ENCODE measurements at regions not wholly inside any gene's neighbourhood (a gene's known extent, or its start where the extent isn't known, plus 50 kb on each side); places are given as distances from the start of the nearest gene placed in this dataset.

DNA sequence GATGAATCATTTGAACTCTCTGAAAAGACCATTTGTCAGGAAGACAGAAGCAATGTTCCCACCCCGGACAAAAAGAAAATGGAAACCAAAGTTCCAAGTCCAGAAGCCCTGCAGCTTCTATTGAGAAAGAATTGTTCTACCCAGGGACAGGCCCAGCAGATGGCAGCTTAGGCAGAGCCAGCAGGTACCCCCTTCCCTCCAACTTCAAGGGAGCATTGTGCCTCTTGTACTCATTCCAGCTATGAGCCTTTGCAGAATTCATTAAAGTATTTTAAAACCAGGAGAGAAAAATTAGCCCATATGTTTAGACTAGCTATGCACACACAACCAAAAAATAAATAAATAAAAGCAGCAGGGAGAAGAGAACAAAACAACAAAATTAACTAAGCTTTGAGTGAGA lies 85.2 kb upstream of the KCND3 start:
- TF ChIP-seq, protein P1, sequence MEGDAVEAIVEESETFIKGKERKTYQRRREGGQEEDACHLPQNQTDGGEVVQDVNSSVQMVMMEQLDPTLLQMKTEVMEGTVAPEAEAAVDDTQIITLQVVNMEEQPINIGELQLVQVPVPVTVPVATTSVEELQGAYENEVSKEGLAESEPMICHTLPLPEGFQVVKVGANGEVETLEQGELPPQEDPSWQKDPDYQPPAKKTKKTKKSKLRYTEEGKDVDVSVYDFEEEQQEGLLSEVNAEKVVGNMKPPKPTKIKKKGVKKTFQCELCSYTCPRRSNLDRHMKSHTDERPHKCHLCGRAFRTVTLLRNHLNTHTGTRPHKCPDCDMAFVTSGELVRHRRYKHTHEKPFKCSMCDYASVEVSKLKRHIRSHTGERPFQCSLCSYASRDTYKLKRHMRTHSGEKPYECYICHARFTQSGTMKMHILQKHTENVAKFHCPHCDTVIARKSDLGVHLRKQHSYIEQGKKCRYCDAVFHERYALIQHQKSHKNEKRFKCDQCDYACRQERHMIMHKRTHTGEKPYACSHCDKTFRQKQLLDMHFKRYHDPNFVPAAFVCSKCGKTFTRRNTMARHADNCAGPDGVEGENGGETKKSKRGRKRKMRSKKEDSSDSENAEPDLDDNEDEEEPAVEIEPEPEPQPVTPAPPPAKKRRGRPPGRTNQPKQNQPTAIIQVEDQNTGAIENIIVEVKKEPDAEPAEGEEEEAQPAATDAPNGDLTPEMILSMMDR (IDR thresholded peaks at IDR 0.05; ENCODE audit: low read depth, low read length), result no peak
- no peak for TF ChIP-seq EZH2phosphoT487 (IDR thresholded peaks at IDR 0.05; ENCODE audit: low read depth)

All from OCI-LY3 (cell line).